Esophagus squamous epithelium (tissue), 4 donors: ENCODE measurements at regions not wholly inside any gene's neighbourhood (a gene's known extent, or its start where the extent isn't known, plus 50 kb on each side); places are given as distances from the start of the nearest gene placed in this dataset.

Source experiments
- POLR2A ChIP-seq, 4 donors: fragments of 450-650 bp; IDR thresholded peaks; one replicate each; pipeline ENCODE4 v1.6.1; 2017; ENCODE audit warnings: antibody characterized with exemption in 4 of 4, mild to moderate bottlenecking in 4 of 4, moderate library complexity in 3 of 4
- TF ChIP-seq, protein P1 (sequence below), 6 experiments: fragments of 450-650 bp in 4 of 6; fragments of 200-600 bp in 2 of 6; sonication (generic) in 2 of 6; IDR thresholded peaks; one replicate each; pipeline ENCODE4 v1.5.1; 2016 to 2019; ENCODE audit warnings: antibody characterized with exemption in 6 of 6, mild to moderate bottlenecking in 4 of 6, moderate library complexity in 4 of 6

DNA sequence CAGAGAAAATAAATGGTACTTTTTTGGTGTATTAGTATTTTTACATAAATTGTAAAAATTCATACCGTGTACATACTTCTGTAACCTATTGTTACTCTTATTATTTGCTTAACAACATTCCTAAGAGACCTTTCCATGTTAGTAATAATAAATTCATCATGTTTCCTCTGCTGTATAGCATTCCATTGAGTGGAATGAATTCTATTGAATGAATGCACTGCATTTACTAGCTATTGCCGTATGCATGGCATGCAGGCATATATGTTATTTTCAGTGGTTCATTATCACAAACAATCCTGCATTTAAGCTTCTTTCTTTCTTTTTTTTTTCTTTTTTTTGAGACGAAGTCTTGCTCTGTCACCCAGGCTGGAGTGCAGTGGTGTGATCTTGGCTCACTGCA, 137.6 kb upstream of the TBX3 start:
- TF ChIP-seq, protein P1, sequence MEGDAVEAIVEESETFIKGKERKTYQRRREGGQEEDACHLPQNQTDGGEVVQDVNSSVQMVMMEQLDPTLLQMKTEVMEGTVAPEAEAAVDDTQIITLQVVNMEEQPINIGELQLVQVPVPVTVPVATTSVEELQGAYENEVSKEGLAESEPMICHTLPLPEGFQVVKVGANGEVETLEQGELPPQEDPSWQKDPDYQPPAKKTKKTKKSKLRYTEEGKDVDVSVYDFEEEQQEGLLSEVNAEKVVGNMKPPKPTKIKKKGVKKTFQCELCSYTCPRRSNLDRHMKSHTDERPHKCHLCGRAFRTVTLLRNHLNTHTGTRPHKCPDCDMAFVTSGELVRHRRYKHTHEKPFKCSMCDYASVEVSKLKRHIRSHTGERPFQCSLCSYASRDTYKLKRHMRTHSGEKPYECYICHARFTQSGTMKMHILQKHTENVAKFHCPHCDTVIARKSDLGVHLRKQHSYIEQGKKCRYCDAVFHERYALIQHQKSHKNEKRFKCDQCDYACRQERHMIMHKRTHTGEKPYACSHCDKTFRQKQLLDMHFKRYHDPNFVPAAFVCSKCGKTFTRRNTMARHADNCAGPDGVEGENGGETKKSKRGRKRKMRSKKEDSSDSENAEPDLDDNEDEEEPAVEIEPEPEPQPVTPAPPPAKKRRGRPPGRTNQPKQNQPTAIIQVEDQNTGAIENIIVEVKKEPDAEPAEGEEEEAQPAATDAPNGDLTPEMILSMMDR (IDR thresholded peaks at IDR 0.05) = no peak
- TF ChIP-seq POLR2A (IDR thresholded peaks at IDR 0.05) = no peak
